Mesothelial cell of epicardium (in vitro differentiated cells): ENCODE measurements at regions not wholly inside any gene's neighbourhood (a gene's known extent, or its start where the extent isn't known, plus 50 kb on each side); places are given as distances from the start of the nearest gene placed in this dataset.

Source experiments
- DNase-seq, 2 experiments: peaks; one replicate each; pipeline ENCODE4 v3.0.0; 2021; ENCODE audit warnings: low spot score in 2 of 2; ENCODE audit not compliant: unreplicated experiment in 2 of 2
- H3K27ac Mint-ChIP-seq: 2 replicates; pipeline ENCODE4 v1.8.0; 2021; ENCODE audit warnings: mixed read lengths
- H3K27me3 Mint-ChIP-seq: 2 replicates; pipeline ENCODE4 v1.8.0; 2021; ENCODE audit warnings: low read depth, mixed read lengths
- H3K36me3 Mint-ChIP-seq: 2 replicates; pipeline ENCODE4 v1.8.0; 2021; ENCODE audit warnings: mixed read lengths
- H3K4me1 Mint-ChIP-seq: 2 replicates; pipeline ENCODE4 v1.8.0; 2021; ENCODE audit warnings: mixed read lengths
- H3K4me3 Mint-ChIP-seq: 2 replicates; pipeline ENCODE4 v1.8.0; 2021; ENCODE audit warnings: mild to moderate bottlenecking, moderate library complexity, mixed read lengths
- H3K9me3 Mint-ChIP-seq: 2 replicates; pipeline ENCODE4 v1.8.0; 2021; ENCODE audit warnings: mixed read lengths
- TF ChIP-seq, protein P1 (sequence below): fragments of 200-600 bp; sonication (generic); IDR thresholded peaks from one replicate; pipeline ENCODE4 v1.5.0; 2021; ENCODE audit warnings: antibody characterized with exemption; ENCODE audit not compliant: unreplicated experiment

DNA sequence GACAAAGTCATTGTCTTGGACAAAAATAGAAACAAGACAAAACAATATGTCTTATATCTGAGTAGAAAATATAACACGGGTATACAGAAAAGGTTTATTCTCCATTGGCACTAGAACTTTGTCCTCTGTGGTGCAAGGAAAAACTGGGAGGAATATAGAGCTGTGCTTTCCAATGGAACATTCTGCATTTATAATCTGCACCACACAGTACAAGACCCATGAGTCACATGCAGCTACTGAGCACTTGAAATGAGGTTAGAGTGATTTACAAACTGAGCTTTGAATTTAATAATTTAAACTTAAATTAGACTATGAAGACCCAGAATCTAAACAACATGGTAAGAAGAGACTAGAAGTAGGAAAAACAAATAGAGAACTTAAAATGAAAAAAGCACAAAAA is 86.1 kb downstream of the RAP2A start:
- H3K27ac Mint-ChIP-seq, result no peak overlapping the region

DNA sequence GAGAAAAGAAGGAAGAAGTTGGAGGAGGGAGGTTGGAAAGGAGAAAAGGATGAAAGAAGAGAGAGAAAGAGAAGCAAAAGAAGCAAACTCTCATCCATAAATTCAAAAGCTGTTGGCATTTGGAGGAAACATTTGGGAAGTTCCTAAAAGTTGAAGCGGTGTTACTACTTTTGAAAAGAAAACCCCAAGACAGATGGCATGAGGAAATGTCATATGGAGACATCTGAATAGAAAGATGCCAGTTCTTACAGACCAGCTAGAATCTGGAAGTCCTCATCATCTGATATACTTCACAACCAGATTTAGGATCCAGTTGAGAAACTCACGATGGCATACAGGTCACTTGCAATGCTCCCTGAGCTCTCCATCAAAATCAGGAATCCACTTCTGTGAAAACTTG is 86.9 kb downstream of the RAP2A start:
- Mint-ChIP-seq H3K4me3 (no peak overlapping the region), H3K27ac (no peak overlapping the region), H3K27me3 (peaks cover 4% of the 10 kb centered on the region), H3K36me3 (no peaks in the 10 kb centered on the region), H3K9me3 (peaks cover 8% of the 10 kb centered on the region), H3K4me1 (peaks cover 5% of the 10 kb centered on the region)
- TF ChIP-seq, protein P1, sequence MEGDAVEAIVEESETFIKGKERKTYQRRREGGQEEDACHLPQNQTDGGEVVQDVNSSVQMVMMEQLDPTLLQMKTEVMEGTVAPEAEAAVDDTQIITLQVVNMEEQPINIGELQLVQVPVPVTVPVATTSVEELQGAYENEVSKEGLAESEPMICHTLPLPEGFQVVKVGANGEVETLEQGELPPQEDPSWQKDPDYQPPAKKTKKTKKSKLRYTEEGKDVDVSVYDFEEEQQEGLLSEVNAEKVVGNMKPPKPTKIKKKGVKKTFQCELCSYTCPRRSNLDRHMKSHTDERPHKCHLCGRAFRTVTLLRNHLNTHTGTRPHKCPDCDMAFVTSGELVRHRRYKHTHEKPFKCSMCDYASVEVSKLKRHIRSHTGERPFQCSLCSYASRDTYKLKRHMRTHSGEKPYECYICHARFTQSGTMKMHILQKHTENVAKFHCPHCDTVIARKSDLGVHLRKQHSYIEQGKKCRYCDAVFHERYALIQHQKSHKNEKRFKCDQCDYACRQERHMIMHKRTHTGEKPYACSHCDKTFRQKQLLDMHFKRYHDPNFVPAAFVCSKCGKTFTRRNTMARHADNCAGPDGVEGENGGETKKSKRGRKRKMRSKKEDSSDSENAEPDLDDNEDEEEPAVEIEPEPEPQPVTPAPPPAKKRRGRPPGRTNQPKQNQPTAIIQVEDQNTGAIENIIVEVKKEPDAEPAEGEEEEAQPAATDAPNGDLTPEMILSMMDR, result no peak
- no peak for DNase-seq

More for the DNA sequence above, 86.1 kb downstream of the RAP2A start:
- TF ChIP-seq, protein P1, result no peak
- Mint-ChIP-seq H3K4me3 (no peak overlapping the region), H3K36me3 (no peaks in the 10 kb centered on the region), H3K4me1 (peaks cover 5% of the 10 kb centered on the region), H3K27me3 (peaks cover 4% of the 10 kb centered on the region), H3K9me3 (peaks cover 8% of the 10 kb centered on the region)
- DNase-seq, result no peak

DNA sequence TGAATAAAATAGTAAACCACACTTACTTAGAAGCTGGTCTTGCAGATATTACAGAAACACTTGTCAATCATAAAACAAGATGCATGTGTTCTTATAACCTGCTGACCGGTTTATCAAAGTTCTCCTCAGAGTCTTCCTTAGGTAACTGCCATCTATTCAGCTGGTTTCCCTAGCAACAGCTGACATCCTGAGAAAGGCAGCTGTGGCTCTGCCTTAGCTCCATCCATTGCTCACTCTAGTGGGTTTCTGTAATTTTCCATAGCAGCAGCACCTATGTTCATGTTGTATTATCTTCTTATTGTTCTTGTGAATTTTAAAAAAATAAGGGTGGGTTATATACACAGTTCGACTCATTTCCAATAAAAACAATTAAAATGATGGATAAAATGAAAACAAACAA is 87.8 kb downstream of the RAP2A start:
- Mint-ChIP-seq H3K27ac (no peak overlapping the region), H3K27me3 (peaks cover 6% of the 10 kb centered on the region), H3K36me3 (no peaks in the 10 kb centered on the region), H3K4me1 (peaks cover 11% of the 10 kb centered on the region), H3K4me3 (no peak overlapping the region), H3K9me3 (peaks cover 8% of the 10 kb centered on the region)
- no peak for DNase-seq
- TF ChIP-seq, protein P1, result no peak

DNA sequence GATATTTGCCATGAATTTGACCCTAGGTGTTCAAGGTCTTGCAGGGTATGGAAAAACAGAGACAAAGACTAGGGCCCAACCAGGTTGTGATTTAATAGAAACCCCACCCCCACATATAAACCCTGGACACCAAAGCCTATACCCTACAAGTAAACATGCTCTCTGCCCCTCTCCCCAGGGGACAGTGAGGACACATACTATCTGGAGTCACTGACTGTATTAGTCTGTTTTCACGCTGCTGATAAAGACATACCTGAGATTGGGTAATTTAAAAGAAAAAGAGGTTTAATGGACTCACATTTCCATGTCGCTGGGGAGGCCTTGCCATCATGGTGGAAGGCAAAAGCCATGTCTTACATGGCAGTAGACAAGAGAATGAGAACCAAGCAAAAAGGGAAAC is 88.3 kb downstream of the RAP2A start:
- peaks cover 11% of the 10 kb centered on the region for H3K4me1 Mint-ChIP-seq
- TF ChIP-seq, protein P1, result no peak
- H3K9me3 Mint-ChIP-seq, result peaks cover 8% of the 10 kb centered on the region
- H3K27ac Mint-ChIP-seq, result no peak overlapping the region
- H3K27me3 Mint-ChIP-seq, result peaks cover 6% of the 10 kb centered on the region
- no peaks in the 10 kb centered on the region for H3K36me3 Mint-ChIP-seq
- no peak overlapping the region for H3K4me3 Mint-ChIP-seq
- no peak for DNase-seq

GRCh38 chr13:97526556-97526955 is 92.6 kb downstream of the RAP2A start:
- no peak overlapping the region for H3K4me3 Mint-ChIP-seq
- peak overlapping the region; percentile 24 for H3K27ac Mint-ChIP-seq
- H3K9me3 Mint-ChIP-seq, result peaks cover 8% of the 10 kb centered on the region
- H3K4me1 Mint-ChIP-seq, result peaks cover 11% of the 10 kb centered on the region
- TF ChIP-seq, protein P1, result no peak
- no peaks in the 10 kb centered on the region for H3K36me3 Mint-ChIP-seq
- DNase-seq, result no peak
- peaks cover 2% of the 10 kb centered on the region for H3K27me3 Mint-ChIP-seq

DNA sequence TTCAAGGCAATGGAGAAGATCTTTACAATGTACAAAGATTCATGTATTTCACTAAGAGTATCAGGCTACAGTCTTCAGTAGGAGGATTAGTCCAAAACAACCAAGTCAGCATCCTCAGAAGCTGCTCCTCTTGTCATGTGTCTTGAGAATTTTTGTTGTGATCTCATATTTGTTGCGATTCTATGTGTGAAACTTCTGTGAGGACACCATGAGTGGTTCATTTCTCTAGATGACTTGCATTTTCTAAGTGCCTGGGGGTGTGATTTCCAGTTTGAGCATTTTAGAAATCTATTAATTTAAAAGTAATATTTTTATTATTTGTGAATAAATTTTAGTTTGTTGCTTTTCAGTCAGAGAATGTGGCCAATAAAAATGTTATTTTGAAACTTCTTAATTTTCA is 94.5 kb downstream of the RAP2A start:
- TF ChIP-seq, protein P1, result no peak
- no peaks in the 10 kb centered on the region for H3K36me3 Mint-ChIP-seq

More for the DNA sequence above, 94.5 kb downstream of the RAP2A start:
- Mint-ChIP-seq H3K4me1 (peaks cover 11% of the 10 kb centered on the region), H3K27ac (no peak overlapping the region), H3K9me3 (peaks cover 8% of the 10 kb centered on the region), H3K4me3 (no peak overlapping the region), H3K27me3 (peaks cover 2% of the 10 kb centered on the region)
- DNase-seq, result no peak
